ENCODE measurements at regions not wholly inside any gene's neighbourhood (a gene's known extent, or its start where the extent isn't known, plus 50 kb on each side); places are given as distances from the start of the nearest gene placed in this dataset.

DNA sequence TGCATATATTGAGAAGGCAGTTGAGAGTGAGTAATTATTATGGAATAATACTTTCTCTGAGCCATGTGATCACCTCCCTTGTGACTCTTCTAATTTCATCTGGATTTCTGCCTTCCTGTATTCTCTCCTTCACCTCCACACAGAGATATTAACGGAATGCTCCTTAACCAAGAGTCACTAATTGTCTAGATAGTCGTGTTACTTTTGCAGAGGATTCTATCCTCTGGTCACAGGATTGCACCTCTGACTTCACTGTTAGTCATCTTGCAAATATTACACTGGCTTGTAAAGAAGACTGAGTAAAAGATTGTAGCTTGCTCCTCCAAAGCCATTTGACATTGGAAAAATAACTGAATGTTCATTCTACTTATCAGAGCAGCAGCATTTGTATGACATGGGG is 160.9 kb downstream of the SH2D1A start:
- H3K36me3 ChIP-seq (replicated peaks in 1 of 2; ENCODE audit: control insufficient read depth in 2 of 2, insufficient read depth in 2 of 2, low read length in 2 of 2), result no peaks in the 10 kb centered on the region
- H3K4me2 ChIP-seq (ENCODE audit: insufficient read depth, low read length, poor library complexity, severe bottlenecking), result no peak overlapping the region
- no peak overlapping the region for H4K8ac ChIP-seq (ENCODE audit: low read depth, low read length)
- H3K14ac ChIP-seq (ENCODE audit: low read length), result no peak overlapping the region
- H2BK12ac ChIP-seq (ENCODE audit: low read length), result no peak overlapping the region
- H3K18ac ChIP-seq (ENCODE audit: low read length), result no peak overlapping the region
- no peak overlapping the region for H2AFZ ChIP-seq (ENCODE audit: low read length)
- H3K4me1 ChIP-seq (ENCODE audit: control insufficient read depth in 2 of 2, insufficient read depth in 1 of 2, low read depth in 1 of 2, low read length in 2 of 2), result no peaks in the 10 kb centered on the region
- no peak overlapping the region for H2BK15ac ChIP-seq (ENCODE audit: low read length)
- no peak overlapping the region for H4K91ac ChIP-seq (ENCODE audit: low read depth, low read length, poor library complexity)
- no peak overlapping the region for H2AK5ac ChIP-seq (ENCODE audit: low read depth, low read length)
- H3K79me1 ChIP-seq (ENCODE audit: low read depth, low read length), result no peaks in the 10 kb centered on the region
- no peak for DNase-seq (ENCODE audit: low spot score)
- H3K4ac ChIP-seq (ENCODE audit: low read length), result no peak overlapping the region
- WGBS, 2 donors (ENCODE audit: extremely low coverage in 2 of 2, insufficient read length in 2 of 2, insufficient replicate concordance in 1 of 2), result no CpG with 5 or more reads among the region's 2 CpGs
- H3K9ac ChIP-seq (ENCODE audit: low read depth, low read length, poor library complexity), result no peak overlapping the region
- no peak overlapping the region for H2BK5ac ChIP-seq (ENCODE audit: low read length)
- no peak overlapping the region for H3K4me3 ChIP-seq (ENCODE audit: low read length in 2 of 2)
- H2BK120ac ChIP-seq (ENCODE audit: low read depth, low read length), result no peak overlapping the region
- H3K27ac ChIP-seq (replicated peaks; ENCODE audit: low read length), result no peak overlapping the region
- no peaks in the 10 kb centered on the region for H3K9me3 ChIP-seq (replicated peaks in 1 of 2; ENCODE audit: control insufficient read depth in 2 of 2, insufficient read depth in 1 of 2, low read depth in 1 of 2, low read length in 2 of 2)
- peaks cover 0 to 5% (median 0%) of the 10 kb centered on the region in 3 experiments for H3K27me3 ChIP-seq (ENCODE audit: control insufficient read depth in 3 of 3, insufficient read depth in 3 of 3, low read depth in 1 of 3, low read length in 3 of 3)
- no peak overlapping the region for H3K23ac ChIP-seq (ENCODE audit: low read depth, low read length, poor library complexity)

DNA sequence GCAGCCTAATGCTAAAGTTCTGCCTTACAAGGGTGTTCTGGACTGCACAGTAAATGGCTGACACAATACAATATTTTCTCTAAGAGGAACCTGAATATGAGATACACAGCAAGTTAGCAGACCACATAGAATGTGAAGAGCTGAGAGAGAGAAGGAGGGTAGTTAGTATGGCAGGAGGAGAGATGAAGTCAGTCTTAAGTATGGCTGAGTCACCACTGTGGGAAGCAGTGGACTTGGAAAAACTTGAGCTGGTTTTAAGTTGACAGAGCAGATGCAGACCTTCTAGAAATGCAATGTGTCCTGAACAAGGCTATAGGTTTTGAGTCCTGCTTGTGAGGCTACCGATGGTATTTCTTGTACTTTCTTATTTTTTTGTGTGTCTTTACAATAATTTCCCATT is 172.5 kb downstream of the SH2D1A start:
- Histone ChIP-seq H2BK12ac (ENCODE audit: low read length) (no peak overlapping the region), H2AK5ac (ENCODE audit: low read depth, low read length) (no peak overlapping the region), H2BK120ac (ENCODE audit: low read depth, low read length) (no peak overlapping the region), H3K18ac (ENCODE audit: low read length) (no peak overlapping the region), H3K36me3 (replicated peaks in 1 of 2; ENCODE audit: control insufficient read depth in 2 of 2, insufficient read depth in 2 of 2, low read length in 2 of 2) (no peaks in the 10 kb centered on the region), H3K9ac (ENCODE audit: low read depth, low read length, poor library complexity) (no peak overlapping the region), H3K4ac (ENCODE audit: low read length) (no peak overlapping the region), H3K14ac (ENCODE audit: low read length) (no peak overlapping the region), H3K9me3 (replicated peaks in 1 of 2; ENCODE audit: control insufficient read depth in 2 of 2, insufficient read depth in 1 of 2, low read depth in 1 of 2, low read length in 2 of 2) (no peaks in the 10 kb centered on the region), H3K4me3 (ENCODE audit: low read length in 2 of 2) (no peak overlapping the region), H3K27ac (replicated peaks; ENCODE audit: low read length) (no peak overlapping the region), H3K4me1 (ENCODE audit: control insufficient read depth in 2 of 2, insufficient read depth in 1 of 2, low read depth in 1 of 2, low read length in 2 of 2) (no peaks in the 10 kb centered on the region), H3K23ac (ENCODE audit: low read depth, low read length, poor library complexity) (no peak overlapping the region), H3K4me2 (ENCODE audit: insufficient read depth, low read length, poor library complexity, severe bottlenecking) (no peak overlapping the region), H2AFZ (ENCODE audit: low read length) (no peak overlapping the region), H3K27me3 (ENCODE audit: control insufficient read depth in 3 of 3, insufficient read depth in 3 of 3, low read depth in 1 of 3, low read length in 3 of 3) (no peaks in the 10 kb centered on the region), H4K8ac (ENCODE audit: low read depth, low read length) (no peak overlapping the region), H2BK5ac (ENCODE audit: low read length) (no peak overlapping the region), H2BK15ac (ENCODE audit: low read length) (no peak overlapping the region), H3K79me1 (ENCODE audit: low read depth, low read length) (no peaks in the 10 kb centered on the region), H4K91ac (ENCODE audit: low read depth, low read length, poor library complexity) (no peak overlapping the region)
- DNase-seq (ENCODE audit: low spot score), result no peak
- no CpG with 5 or more reads among the region's 1 CpG for WGBS, 2 donors (ENCODE audit: extremely low coverage in 2 of 2, insufficient read length in 2 of 2, insufficient replicate concordance in 1 of 2)

DNA sequence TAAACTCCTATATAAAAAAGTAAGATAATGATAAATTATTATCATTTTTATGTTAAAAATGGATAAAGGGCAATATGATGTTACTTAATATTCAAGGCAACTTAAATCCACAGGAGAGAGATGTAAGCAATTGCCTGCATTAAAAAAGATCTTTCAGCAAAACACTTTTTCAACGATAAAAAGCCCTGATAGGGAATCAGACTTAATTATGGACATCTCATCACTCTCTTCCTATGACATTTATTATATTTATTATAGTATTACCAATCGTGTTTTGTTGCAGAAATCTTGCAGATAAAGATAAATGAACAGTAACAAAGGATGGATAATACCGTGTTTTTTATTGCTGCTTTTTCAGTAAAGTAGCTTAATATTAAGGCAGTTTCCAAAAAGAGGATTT is 178.5 kb downstream of the SH2D1A start:
- Histone ChIP-seq H3K14ac (ENCODE audit: low read length) (no peak overlapping the region), H2BK120ac (ENCODE audit: low read depth, low read length) (no peak overlapping the region), H3K27ac (replicated peaks; ENCODE audit: low read length) (no peak overlapping the region), H3K4me3 (ENCODE audit: low read length in 2 of 2) (no peak overlapping the region), H4K8ac (ENCODE audit: low read depth, low read length) (no peak overlapping the region), H3K18ac (ENCODE audit: low read length) (no peak overlapping the region), H3K4me1 (ENCODE audit: control insufficient read depth in 2 of 2, insufficient read depth in 1 of 2, low read depth in 1 of 2, low read length in 2 of 2) (no peaks in the 10 kb centered on the region), H2BK5ac (ENCODE audit: low read length) (no peak overlapping the region), H2BK12ac (ENCODE audit: low read length) (no peak overlapping the region), H2AFZ (ENCODE audit: low read length) (no peak overlapping the region), H3K36me3 (replicated peaks in 1 of 2; ENCODE audit: control insufficient read depth in 2 of 2, insufficient read depth in 2 of 2, low read length in 2 of 2) (no peaks in the 10 kb centered on the region), H3K23ac (ENCODE audit: low read depth, low read length, poor library complexity) (no peak overlapping the region), H3K4ac (ENCODE audit: low read length) (no peak overlapping the region), H2AK5ac (ENCODE audit: low read depth, low read length) (no peak overlapping the region), H3K9me3 (replicated peaks in 1 of 2; ENCODE audit: control insufficient read depth in 2 of 2, insufficient read depth in 1 of 2, low read depth in 1 of 2, low read length in 2 of 2) (no peaks in the 10 kb centered on the region), H4K91ac (ENCODE audit: low read depth, low read length, poor library complexity) (no peak overlapping the region), H3K9ac (ENCODE audit: low read depth, low read length, poor library complexity) (no peak overlapping the region), H3K4me2 (ENCODE audit: insufficient read depth, low read length, poor library complexity, severe bottlenecking) (no peak overlapping the region), H3K27me3 (ENCODE audit: control insufficient read depth in 3 of 3, insufficient read depth in 3 of 3, low read depth in 1 of 3, low read length in 3 of 3) (no peaks in the 10 kb centered on the region), H2BK15ac (ENCODE audit: low read length) (no peak overlapping the region), H3K79me1 (ENCODE audit: low read depth, low read length) (no peaks in the 10 kb centered on the region)
- no CpG with 5 or more reads among the region's 3 CpGs for WGBS, 2 donors (ENCODE audit: extremely low coverage in 2 of 2, insufficient read length in 2 of 2, insufficient replicate concordance in 1 of 2)
- no peak for DNase-seq (ENCODE audit: low spot score)

DNA sequence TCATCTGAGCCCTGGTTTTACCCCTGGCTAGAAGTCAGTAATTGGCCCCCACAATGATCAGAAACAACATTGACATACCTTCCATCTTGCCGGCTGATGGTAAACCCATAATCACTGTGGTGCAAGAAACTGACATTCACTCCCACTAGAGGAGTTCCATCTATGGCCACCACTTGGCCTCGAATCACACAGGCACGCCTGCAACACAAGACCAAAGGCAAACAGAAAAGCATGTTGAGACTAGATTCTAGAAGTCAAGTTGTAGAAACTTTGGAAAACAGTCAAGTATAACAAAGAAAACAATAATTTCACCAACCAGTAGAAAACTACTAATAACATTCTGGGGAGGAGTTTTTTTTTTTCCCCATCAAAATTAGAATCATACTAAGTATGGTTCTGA is 183.4 kb downstream of the SH2D1A start:
- H3K23ac ChIP-seq (ENCODE audit: low read depth, low read length, poor library complexity), result no peak overlapping the region
- no peak overlapping the region for H3K4ac ChIP-seq (ENCODE audit: low read length)
- WGBS, 2 donors (ENCODE audit: extremely low coverage in 2 of 2, insufficient read length in 2 of 2, insufficient replicate concordance in 1 of 2), result no CpG with 5 or more reads among the region's 3 CpGs

More for the DNA sequence above, 183.4 kb downstream of the SH2D1A start:
- no peaks in the 10 kb centered on the region for H3K4me1 ChIP-seq (ENCODE audit: control insufficient read depth in 2 of 2, insufficient read depth in 1 of 2, low read depth in 1 of 2, low read length in 2 of 2)
- H3K18ac ChIP-seq (ENCODE audit: low read length), result no peak overlapping the region
- no peak overlapping the region for H3K27ac ChIP-seq (replicated peaks; ENCODE audit: low read length)
- H4K91ac ChIP-seq (ENCODE audit: low read depth, low read length, poor library complexity), result no peak overlapping the region
- H2AFZ ChIP-seq (ENCODE audit: low read length), result no peak overlapping the region
- H2BK15ac ChIP-seq (ENCODE audit: low read length), result no peak overlapping the region
- H3K14ac ChIP-seq (ENCODE audit: low read length), result no peak overlapping the region
- H2AK5ac ChIP-seq (ENCODE audit: low read depth, low read length), result no peak overlapping the region
- DNase-seq (ENCODE audit: low spot score), result no peak
- no peaks in the 10 kb centered on the region for H3K79me1 ChIP-seq (ENCODE audit: low read depth, low read length)
- no peak overlapping the region for H3K4me3 ChIP-seq (ENCODE audit: low read length in 2 of 2)
- no peaks in the 10 kb centered on the region for H3K27me3 ChIP-seq (ENCODE audit: control insufficient read depth in 3 of 3, insufficient read depth in 3 of 3, low read depth in 1 of 3, low read length in 3 of 3)
- H3K9me3 ChIP-seq (replicated peaks in 1 of 2; ENCODE audit: control insufficient read depth in 2 of 2, insufficient read depth in 1 of 2, low read depth in 1 of 2, low read length in 2 of 2), result no peaks in the 10 kb centered on the region
- H2BK5ac ChIP-seq (ENCODE audit: low read length), result no peak overlapping the region
- no peak overlapping the region for H2BK12ac ChIP-seq (ENCODE audit: low read length)
- no peak overlapping the region for H3K9ac ChIP-seq (ENCODE audit: low read depth, low read length, poor library complexity)
- no peak overlapping the region for H4K8ac ChIP-seq (ENCODE audit: low read depth, low read length)
- H2BK120ac ChIP-seq (ENCODE audit: low read depth, low read length), result no peak overlapping the region
- no peaks in the 10 kb centered on the region for H3K36me3 ChIP-seq (replicated peaks in 1 of 2; ENCODE audit: control insufficient read depth in 2 of 2, insufficient read depth in 2 of 2, low read length in 2 of 2)
- H3K4me2 ChIP-seq (ENCODE audit: insufficient read depth, low read length, poor library complexity, severe bottlenecking), result no peak overlapping the region

All from neuronal stem cell (in vitro differentiated cells).